GM18951 (cell line): ENCODE measurements at regions not wholly inside any gene's neighbourhood (a gene's known extent, or its start where the extent isn't known, plus 50 kb on each side); places are given as distances from the start of the nearest gene placed in this dataset.
"Not testable (repeated sequence)": the region's sequence is repeated elsewhere in the genome, so short reads cannot be mapped to it uniquely, and the experiment has no call there.

Source experiments
- POLR2A ChIP-seq: IDR thresholded peaks from 4 replicates; pipeline ENCODE4 v1.6.1; 2011; ENCODE audit warnings: mild to moderate bottlenecking; ENCODE audit not compliant: insufficient read length, insufficient read depth; ENCODE audit errors: extremely low read depth
- in situ Hi-C: fragments of 300-500 bp; cut with MboI; formaldehyde crosslinking; loops from one replicate; pipeline ENCODE4 v1.12.0; 2022; ENCODE audit warnings: low sequenced_read_pairs, mixed read lengths, inconsistent platforms; ENCODE audit not compliant: unreplicated experiment

GRCh38 chr1:178660461-178660860, 64.6 kb upstream of the RALGPS2 start:
- in situ Hi-C loops, result no loop called here
- no peak for TF ChIP-seq POLR2A

GRCh38 chr1:178664278-178664677, 60.8 kb upstream of the RALGPS2 start:
- no peak for TF ChIP-seq POLR2A

GRCh38 chr1:178665579-178665978, 59.5 kb upstream of the RALGPS2 start:
- in situ Hi-C loops, result no loop called here
- no peak for TF ChIP-seq POLR2A

More at GRCh38 chr1:178664278-178664677, 60.8 kb upstream of the RALGPS2 start:
- in situ Hi-C loops, result no loop called here

GRCh38 chr1:178666891-178667290, 58.2 kb upstream of the RALGPS2 start:
- in situ Hi-C loops, result not testable (repeated sequence)

- TF ChIP-seq POLR2A, result no peak
- in situ Hi-C loops, result no loop called here
These were observed 52.6 kb upstream of the RALGPS2 start for GRCh38 chr1:178672434-178672833.

GRCh38 chr1:178674559-178674958, 50.5 kb upstream of the RALGPS2 start:
- in situ Hi-C loops, result not testable (repeated sequence)
